HepG2 (cell line): ENCODE measurements at regions not wholly inside any gene's neighbourhood (a gene's known extent, or its start where the extent isn't known, plus 50 kb on each side); places are given as distances from the start of the nearest gene placed in this dataset.

Source experiments
- CENPX ChIP-seq: sonication (generic); formaldehyde crosslinking; IDR thresholded peaks from 2 replicates; pipeline ENCODE4 v1.9.0; 2021; ENCODE audit warnings: mild to moderate bottlenecking, missing genetic modification reagents, moderate library complexity
- CREB1 ChIP-seq, 2 experiments: fragments of 450-650 bp in 1 of 2; IDR thresholded peaks; 2 replicates each; pipeline ENCODE4 v1.6.1; 2016 to 2017; ENCODE audit warnings: control low read depth in 1 of 2, mild to moderate bottlenecking in 1 of 2, missing compliant biosample characterization in 1 of 2, missing genetic modification characterization in 1 of 2
- CTCF ChIP-seq: sonication (generic); formaldehyde crosslinking; IDR thresholded peaks from 2 replicates; pipeline ENCODE4 v1.5.0; 2020; ENCODE audit warnings: mild to moderate bottlenecking, missing genetic modification reagents, moderate library complexity
- IRF2 ChIP-seq: IDR thresholded peaks from 2 replicates; pipeline ENCODE4 v1.6.1; 2018; ENCODE audit warnings: missing genetic modification reagents, missing compliant biosample characterization
- PBX3 ChIP-seq: sonication (generic); formaldehyde crosslinking; IDR thresholded peaks from 2 replicates; pipeline ENCODE4 v1.8.1; 2023; ENCODE audit warnings: missing genetic modification reagents, inconsistent platforms, borderline replicate concordance
- POLR2A ChIP-seq, 2 experiments: IDR thresholded peaks; 2 replicates each; pipeline ENCODE4 v1.6.1; 2011; ENCODE audit warnings: low read depth in 2 of 2, low read length in 2 of 2, mild to moderate bottlenecking in 1 of 2, moderate library complexity in 1 of 2; ENCODE audit not compliant: insufficient read depth in 1 of 2
- POLR2AphosphoS5 ChIP-seq: IDR thresholded peaks from 2 replicates; pipeline ENCODE4 v1.6.1; 2012; ENCODE audit warnings: low read depth, low read length
- ZBTB1 ChIP-seq: sonication (generic); formaldehyde crosslinking; IDR thresholded peaks from 2 replicates; pipeline ENCODE4 v1.4.0; 2020; ENCODE audit warnings: missing genetic modification reagents, borderline replicate concordance
- ZFP91 ChIP-seq: sonication (generic); formaldehyde crosslinking; IDR thresholded peaks from 2 replicates; pipeline ENCODE4 v1.9.0; 2022; ENCODE audit warnings: missing genetic modification reagents, mild to moderate bottlenecking, borderline replicate concordance
- ZNF644 ChIP-seq: IDR thresholded peaks from 2 replicates; pipeline ENCODE4 v1.6.1; 2016; ENCODE audit warnings: low read depth

- TF ChIP-seq ZBTB1 (CRISPR knock-in tag) (no peak), CENPX (no peak), IRF2 (CRISPR knock-in tag) (no peak), ZNF644 (CRISPR knock-in tag) (no peak), POLR2A (IDR thresholded peaks at IDR 0.05; ENCODE audit: insufficient read depth in 1 of 2, low read depth in 2 of 2, low read length in 2 of 2) (no peak), CREB1 (IDR thresholded peaks at IDR 0.05) (no peak), CREB1 (CRISPR knock-in tag; IDR thresholded peaks at IDR 0.05) (no peak), POLR2AphosphoS5 (no peak), ZFP91 (no peak), CTCF (CRISPR knock-in tag) (no peak), PBX3 (CRISPR knock-in tag) (no peak)
These were observed 95.8 kb downstream of the PSMG1 start for GRCh38 chr21:39087238-39088030.
